Mesendoderm (in vitro differentiated cells): ENCODE measurements at regions not wholly inside any gene's neighbourhood (a gene's known extent, or its start where the extent isn't known, plus 50 kb on each side); places are given as distances from the start of the nearest gene placed in this dataset.
A peak's percentile ranks its signal among the peaks of the same experiment; 100 is the strongest.

Source experiments
- DNase-seq: peaks from one replicate; pipeline ENCODE4 v3.0.0; 2013
- H2AK5ac ChIP-seq: 2 replicates; pipeline ENCODE4 v1.6.1; 2013; ENCODE audit warnings: low read length, inconsistent platforms
- H2BK120ac ChIP-seq: 2 replicates; pipeline ENCODE4 v1.6.1; 2013; ENCODE audit warnings: low read depth, mild to moderate bottlenecking, low read length, moderate library complexity, mixed read lengths
- H2BK15ac ChIP-seq: replicated peaks from 2 replicates; pipeline ENCODE4 v1.6.1; 2013; ENCODE audit warnings: low read depth, mild to moderate bottlenecking, moderate library complexity
- H2BK5ac ChIP-seq: 2 replicates; pipeline ENCODE4 v1.6.1; 2013; ENCODE audit warnings: low read length, inconsistent platforms
- H3K18ac ChIP-seq: 2 replicates; pipeline ENCODE4 v1.6.1; 2013; ENCODE audit warnings: mild to moderate bottlenecking, low read length, mixed read lengths
- H3K23ac ChIP-seq: one replicate; pipeline ENCODE4 v1.6.1; 2013; ENCODE audit warnings: low read length
- H3K27ac ChIP-seq: 2 replicates; pipeline ENCODE4 v1.5.1; 2013; ENCODE audit warnings: low read depth, mild to moderate bottlenecking, inconsistent platforms, low read length, moderate library complexity
- H3K27me3 ChIP-seq: 2 replicates; pipeline ENCODE4 v1.6.1; 2013; ENCODE audit warnings: low read length, control low read depth, mild to moderate bottlenecking, inconsistent platforms; ENCODE audit not compliant: insufficient read depth, poor library complexity
- H3K36me3 ChIP-seq: 2 replicates; pipeline ENCODE4 v1.6.1; 2013; ENCODE audit warnings: low read length, inconsistent platforms; ENCODE audit not compliant: control insufficient read depth, insufficient read depth
- H3K4ac ChIP-seq: one replicate; pipeline ENCODE4 v1.6.1; 2013; ENCODE audit warnings: low read depth, mild to moderate bottlenecking, low read length, moderate library complexity
- H3K4me1 ChIP-seq: 2 replicates; pipeline ENCODE4 v1.6.1; 2013; ENCODE audit warnings: low read depth, low read length, inconsistent platforms; ENCODE audit not compliant: control insufficient read depth
- H3K4me2 ChIP-seq: 2 replicates; pipeline ENCODE4 v1.6.1; 2013; ENCODE audit warnings: low read length
- H3K4me3 ChIP-seq: 2 replicates; pipeline ENCODE4 v1.5.1; 2013; ENCODE audit warnings: mild to moderate bottlenecking, low read length
- H3K56ac ChIP-seq: one replicate; pipeline ENCODE4 v1.6.1; 2013; ENCODE audit warnings: low read length
- H3K79me1 ChIP-seq: 2 replicates; pipeline ENCODE4 v1.6.1; 2013; ENCODE audit warnings: low read length, inconsistent platforms
- H3K79me2 ChIP-seq: 2 replicates; pipeline ENCODE4 v1.6.1; 2013; ENCODE audit warnings: mild to moderate bottlenecking, low read length; ENCODE audit not compliant: control insufficient read depth, insufficient read depth
- H3K9ac ChIP-seq: 2 replicates; pipeline ENCODE4 v1.6.1; 2013; ENCODE audit warnings: low read length, inconsistent platforms
- H4K5ac ChIP-seq: one replicate; pipeline ENCODE4 v1.6.1; 2013; ENCODE audit warnings: low read length
- H4K8ac ChIP-seq: one replicate; pipeline ENCODE4 v1.6.1; 2013; ENCODE audit warnings: low read depth, mild to moderate bottlenecking, control low read depth, low read length, moderate library complexity
- WGBS: extraction: QIAGEN DNeasy Blood & Tissue Kit; methylation state at CpG from one replicate; pipeline ENCODE4 v1.1.7; 2013; ENCODE audit warnings: low lambda C conversion rate, missing lambda C conversion rate; ENCODE audit not compliant: insufficient coverage; ENCODE audit errors: extremely low coverage; 5-methylcytosine and 5-hydroxymethylcytosine counted together

DNA sequence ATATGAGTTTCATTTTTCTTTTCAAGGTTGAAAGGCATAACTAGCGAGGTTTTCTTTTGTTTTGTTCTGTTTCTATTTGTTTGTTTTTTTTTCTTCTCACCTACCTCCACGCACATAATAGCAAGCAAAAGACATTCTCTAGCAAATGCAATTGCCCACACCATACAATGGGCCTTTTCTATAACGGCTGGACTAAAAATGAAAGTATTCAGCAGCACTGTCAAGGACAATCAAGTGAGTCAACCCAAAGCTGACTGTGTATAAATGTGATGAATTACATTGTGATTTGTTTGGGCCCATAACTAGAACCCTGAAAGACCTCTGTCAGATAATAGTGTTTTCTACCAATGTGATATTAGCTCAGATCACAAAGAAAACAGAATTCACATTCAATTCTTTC lies 496.7 kb downstream of the RNF144B start:
- no peaks in the 10 kb centered on the region for H3K36me3 ChIP-seq
- H3K4me2 ChIP-seq = no peak overlapping the region
- H2BK5ac ChIP-seq = no peak overlapping the region
- DNase-seq = no peak
- no peak overlapping the region for H2BK15ac ChIP-seq
- no peak overlapping the region for H3K4me3 ChIP-seq
- H2AK5ac ChIP-seq = no peak overlapping the region
- no peak overlapping the region for H4K8ac ChIP-seq
- no peaks in the 10 kb centered on the region for H3K27me3 ChIP-seq
- no peak overlapping the region for H3K9ac ChIP-seq
- no peaks in the 10 kb centered on the region for H3K79me2 ChIP-seq
- H3K18ac ChIP-seq = no peak overlapping the region
- WGBS = no CpG with 5 or more reads among the region's 3 CpGs
- no peak overlapping the region for H3K23ac ChIP-seq
- H3K4me1 ChIP-seq = no peaks in the 10 kb centered on the region
- no peak overlapping the region for H2BK120ac ChIP-seq
- no peak overlapping the region for H3K27ac ChIP-seq
- no peak overlapping the region for H3K56ac ChIP-seq
- H3K79me1 ChIP-seq = no peaks in the 10 kb centered on the region
- H3K4ac ChIP-seq = no peak overlapping the region
- no peak overlapping the region for H4K5ac ChIP-seq

DNA sequence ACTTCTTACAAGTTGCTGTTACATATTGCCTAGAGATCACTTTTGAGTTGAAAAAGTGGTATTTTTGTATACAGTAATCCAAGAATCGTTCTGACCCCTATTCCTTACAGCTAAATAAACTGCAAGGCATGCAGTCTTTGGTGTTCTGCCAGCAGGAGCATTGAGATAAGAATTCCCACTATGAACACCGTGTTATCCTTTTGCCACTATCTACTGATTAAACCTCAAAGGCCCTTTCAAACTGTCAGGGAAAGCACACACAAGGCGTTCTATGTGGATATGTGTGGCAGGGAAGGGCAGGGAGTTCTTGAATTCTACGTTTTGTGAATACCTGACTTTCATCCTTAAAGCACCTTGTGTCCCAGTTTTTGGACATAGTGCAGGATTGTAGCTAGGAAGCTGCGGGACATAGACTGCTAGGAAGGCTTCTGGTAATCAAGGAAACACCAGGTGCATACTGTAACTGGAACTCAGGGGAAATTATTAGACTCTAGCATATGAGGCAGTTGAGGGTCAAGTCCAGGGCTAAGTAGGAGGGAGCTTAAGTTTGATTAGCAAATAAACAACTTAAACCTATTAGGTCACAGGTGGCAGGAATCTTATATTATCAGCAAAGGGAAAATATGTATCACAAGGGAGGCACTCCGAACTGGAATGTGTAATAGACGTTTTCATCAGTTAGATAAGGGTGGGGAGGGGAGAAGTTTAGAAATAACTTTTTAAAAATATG lies 506.6 kb downstream of the RNF144B start:
- Histone ChIP-seq H3K27ac (no peak overlapping the region), H3K4ac (no peak overlapping the region), H3K79me1 (no peaks in the 10 kb centered on the region), H3K4me2 (no peak overlapping the region), H3K4me3 (no peak overlapping the region), H2BK15ac (no peak overlapping the region), H4K5ac (no peak overlapping the region), H3K36me3 (no peaks in the 10 kb centered on the region), H2BK120ac (no peak overlapping the region), H3K27me3 (no peaks in the 10 kb centered on the region), H3K56ac (no peak overlapping the region), H2BK5ac (no peak overlapping the region), H3K18ac (no peak overlapping the region), H2AK5ac (no peak overlapping the region), H3K9ac (no peak overlapping the region), H3K79me2 (no peaks in the 10 kb centered on the region), H3K4me1 (no peaks in the 10 kb centered on the region), H3K23ac (no peak overlapping the region), H4K8ac (no peak overlapping the region)
- DNase-seq = peak; percentile 81
- WGBS = no CpG with 5 or more reads among the region's 7 CpGs

DNA sequence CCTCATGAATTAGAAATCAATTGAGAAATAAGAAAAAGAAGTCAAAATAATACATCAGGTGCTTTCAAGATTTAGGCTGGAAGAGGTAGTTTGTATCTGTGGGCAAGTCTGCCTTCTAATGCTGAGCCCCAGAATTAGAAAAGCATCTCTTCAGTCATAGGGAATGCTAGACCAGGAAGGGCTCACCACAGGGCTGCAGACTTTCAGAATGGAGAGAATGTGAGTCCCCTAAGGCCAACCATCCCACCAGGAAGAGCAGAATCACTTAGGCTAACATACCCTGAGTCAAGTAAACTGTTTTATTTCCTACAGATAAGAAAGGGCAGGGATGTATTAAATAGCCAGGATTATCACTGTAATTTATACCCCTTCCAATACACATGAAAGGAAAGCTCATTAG lies 510.2 kb downstream of the RNF144B start:
- H3K27me3 ChIP-seq = no peaks in the 10 kb centered on the region
- no peak overlapping the region for H3K4me2 ChIP-seq
- no peak overlapping the region for H2BK15ac ChIP-seq

DNA sequence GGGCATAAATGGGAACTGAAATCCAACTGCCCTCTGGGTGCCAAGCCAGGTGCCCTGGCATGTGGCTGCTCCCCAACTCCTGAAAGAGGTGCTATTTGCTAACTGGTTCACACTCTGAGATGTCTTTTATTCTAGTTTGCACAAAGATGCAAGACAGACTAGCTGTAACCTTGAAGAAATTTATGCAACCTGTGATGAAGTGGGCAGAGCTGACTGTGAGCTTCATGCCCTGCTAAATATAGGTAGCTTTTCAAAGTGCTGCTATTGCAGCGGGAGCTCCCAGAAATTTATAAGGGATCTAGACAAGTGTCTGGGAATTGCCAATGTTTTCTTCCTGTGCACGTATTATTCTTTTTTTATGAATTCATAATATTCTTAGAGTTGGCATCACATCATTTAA lies 517.5 kb downstream of the RNF144B start:
- Histone ChIP-seq H3K4ac (no peak overlapping the region), H4K8ac (no peak overlapping the region), H3K79me2 (no peaks in the 10 kb centered on the region), H3K18ac (no peak overlapping the region), H3K79me1 (no peaks in the 10 kb centered on the region), H2BK120ac (no peak overlapping the region), H2AK5ac (no peak overlapping the region), H3K23ac (no peak overlapping the region), H3K4me3 (no peak overlapping the region), H3K4me2 (no peak overlapping the region), H3K27ac (no peak overlapping the region), H4K5ac (no peak overlapping the region), H3K4me1 (no peaks in the 10 kb centered on the region), H3K36me3 (no peaks in the 10 kb centered on the region), H2BK15ac (no peak overlapping the region), H3K9ac (no peak overlapping the region), H2BK5ac (no peak overlapping the region), H3K56ac (no peak overlapping the region), H3K27me3 (no peaks in the 10 kb centered on the region)
- no CpG with 5 or more reads among the region's 2 CpGs for WGBS
- no peak for DNase-seq

More for the DNA sequence above, 510.2 kb downstream of the RNF144B start:
- Histone ChIP-seq H2BK5ac (no peak overlapping the region), H3K79me2 (no peaks in the 10 kb centered on the region), H3K18ac (no peak overlapping the region), H2AK5ac (no peak overlapping the region), H3K9ac (no peak overlapping the region), H3K4me3 (no peak overlapping the region), H4K5ac (no peak overlapping the region), H3K56ac (no peak overlapping the region), H3K27ac (no peak overlapping the region), H3K4me1 (no peaks in the 10 kb centered on the region), H2BK120ac (no peak overlapping the region), H3K23ac (no peak overlapping the region), H3K36me3 (no peaks in the 10 kb centered on the region), H4K8ac (no peak overlapping the region), H3K79me1 (no peaks in the 10 kb centered on the region), H3K4ac (no peak overlapping the region)
- peak; percentile 78 for DNase-seq

DNA sequence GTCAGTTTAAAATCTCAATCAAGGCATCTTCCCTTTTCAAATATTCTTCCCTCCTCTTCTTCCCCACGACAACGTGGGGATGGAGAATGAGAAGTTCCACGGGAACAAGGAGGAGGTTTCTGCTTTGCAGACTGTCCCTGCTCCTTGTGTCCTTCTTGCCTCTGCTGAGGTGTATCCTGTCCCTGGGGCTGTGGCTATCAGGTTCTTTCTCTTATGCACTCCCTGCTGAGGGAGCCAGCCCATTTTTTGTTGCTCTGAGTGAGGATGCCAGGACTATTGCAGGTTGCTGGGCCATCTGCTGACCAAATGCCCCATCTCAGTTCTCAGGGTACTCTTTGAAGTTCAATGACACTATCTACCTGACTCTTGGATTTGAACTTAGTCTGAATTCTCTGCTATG lies 533.6 kb downstream of the RNF144B start:
- H3K4ac ChIP-seq = no peak overlapping the region
- no peak overlapping the region for H3K18ac ChIP-seq
- H3K36me3 ChIP-seq = no peaks in the 10 kb centered on the region
- H2BK5ac ChIP-seq = no peak overlapping the region
- WGBS = no CpG with 5 or more reads among the region's 3 CpGs
- H2BK15ac ChIP-seq = no peak overlapping the region
- no peak overlapping the region for H3K56ac ChIP-seq
- no peak overlapping the region for H4K5ac ChIP-seq
- H3K27ac ChIP-seq = no peak overlapping the region
- no peak overlapping the region for H3K9ac ChIP-seq
- no peaks in the 10 kb centered on the region for H3K4me1 ChIP-seq
- H4K8ac ChIP-seq = no peak overlapping the region
- no peaks in the 10 kb centered on the region for H3K79me2 ChIP-seq
- DNase-seq = peak; percentile 7
- H3K4me3 ChIP-seq = no peak overlapping the region
- no peak overlapping the region for H2BK120ac ChIP-seq
- H3K4me2 ChIP-seq = no peak overlapping the region
- H3K27me3 ChIP-seq = no peaks in the 10 kb centered on the region
- H3K23ac ChIP-seq = no peak overlapping the region
- H3K79me1 ChIP-seq = no peaks in the 10 kb centered on the region
- H2AK5ac ChIP-seq = no peak overlapping the region

DNA sequence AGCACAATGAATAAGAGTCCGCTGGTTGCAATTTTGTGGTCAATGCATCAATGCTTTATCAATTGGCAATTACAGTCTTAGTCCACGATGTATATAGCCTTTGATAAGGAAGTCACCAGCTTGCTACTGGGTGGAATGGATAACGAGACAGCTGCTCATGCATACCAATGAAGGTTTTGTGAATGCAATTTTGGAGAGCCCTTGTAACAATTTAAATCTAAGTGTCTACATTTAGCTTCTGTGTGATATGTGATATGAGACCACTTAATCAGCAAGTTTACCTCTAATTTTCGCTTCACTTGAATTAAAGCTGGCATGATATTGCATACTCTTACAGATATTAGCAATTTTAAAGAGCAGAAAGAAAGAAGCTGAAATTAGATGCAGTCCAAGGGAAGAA lies 543.9 kb downstream of the RNF144B start:
- no peak overlapping the region for H4K8ac ChIP-seq
- no peak overlapping the region for H3K27ac ChIP-seq
- H3K79me2 ChIP-seq = no peaks in the 10 kb centered on the region
- no peak overlapping the region for H3K4me3 ChIP-seq
- no peak overlapping the region for H3K23ac ChIP-seq
- H3K79me1 ChIP-seq = no peaks in the 10 kb centered on the region
- H4K5ac ChIP-seq = no peak overlapping the region
- DNase-seq = no peak
- H3K18ac ChIP-seq = no peak overlapping the region
- no peaks in the 10 kb centered on the region for H3K27me3 ChIP-seq
- no peak overlapping the region for H2AK5ac ChIP-seq
- no peak overlapping the region for H2BK15ac ChIP-seq
- no peak overlapping the region for H3K9ac ChIP-seq
- no CpG with 5 or more reads among the region's 4 CpGs for WGBS
- no peak overlapping the region for H3K56ac ChIP-seq
- H3K4me2 ChIP-seq = no peak overlapping the region
- H3K36me3 ChIP-seq = no peaks in the 10 kb centered on the region
- H3K4ac ChIP-seq = no peak overlapping the region
- H2BK5ac ChIP-seq = no peak overlapping the region
- no peak overlapping the region for H2BK120ac ChIP-seq
- H3K4me1 ChIP-seq = no peaks in the 10 kb centered on the region
